NCI-H345 treated with DMSO at 0.1 percent for 48 hours (cell line): ENCODE measurements at regions not wholly inside any gene's neighbourhood (a gene's known extent, or its start where the extent isn't known, plus 50 kb on each side); places are given as distances from the start of the nearest gene placed in this dataset.
"Not testable (repeated sequence)": the region's sequence is repeated elsewhere in the genome, so short reads cannot be mapped to it uniquely, and the experiment has no call there.

Experiments used
- DNase-seq: peaks from one replicate; lab custom pipeline; 2025; ENCODE audit not compliant: unreplicated experiment; lab: John Stamatoyannopoulos, UW

GRCh38 chr1:83287391-83287790 lies 711.5 kb downstream of the TTLL7 start:
- not testable (repeated sequence) for DNase-seq

- DNase-seq, result not testable (repeated sequence)
Measured at GRCh38 chr1:83274656-83275055, 724.3 kb downstream of the TTLL7 start.

- DNase-seq, result not testable (repeated sequence)
Measured at GRCh38 chr1:83272484-83272883, 726.4 kb downstream of the TTLL7 start.

GRCh38 chr1:83271834-83272233 lies 727.1 kb downstream of the TTLL7 start:
- not testable (repeated sequence) for DNase-seq

- DNase-seq, result not testable (repeated sequence)
Measured at GRCh38 chr1:83270801-83271200, 728.1 kb downstream of the TTLL7 start.

- not testable (repeated sequence) for DNase-seq
Measured at GRCh38 chr1:83263808-83264207, 735.1 kb downstream of the TTLL7 start.

GRCh38 chr1:83251687-83252086 lies 747.2 kb downstream of the TTLL7 start:
- not testable (repeated sequence) for DNase-seq

GRCh38 chr1:83246780-83247179 lies 752.2 kb downstream of the TTLL7 start:
- DNase-seq, result peak; percentile 34

- DNase-seq, result not testable (repeated sequence)
Measured at GRCh38 chr1:83244832-83245231, 754.1 kb downstream of the TTLL7 start.

- not testable (repeated sequence) for DNase-seq
Measured at GRCh38 chr1:83239568-83239967, 759.4 kb downstream of the TTLL7 start.

- DNase-seq, result not testable (repeated sequence)
Measured at GRCh38 chr1:83238654-83239053, 760.3 kb downstream of the TTLL7 start.

- not testable (repeated sequence) for DNase-seq
Measured at GRCh38 chr1:83219788-83220187, 779.1 kb downstream of the TTLL7 start.

- DNase-seq, result not testable (repeated sequence)
Measured at GRCh38 chr1:83218036-83218716, 780.8 kb downstream of the TTLL7 start.

- not testable (repeated sequence) for DNase-seq
Measured at GRCh38 chr1:83214317-83214716, 784.6 kb downstream of the TTLL7 start.

- DNase-seq, result not testable (repeated sequence)
Measured at GRCh38 chr1:83213648-83214047, 785.3 kb downstream of the TTLL7 start.

GRCh38 chr1:83212033-83212432 lies 786.9 kb downstream of the TTLL7 start:
- DNase-seq, result not testable (repeated sequence)

- DNase-seq, result not testable (repeated sequence)
Measured at GRCh38 chr1:83208540-83208939, 790.4 kb downstream of the TTLL7 start.

- not testable (repeated sequence) for DNase-seq
Measured at GRCh38 chr1:83194610-83195009, 804.3 kb downstream of the TTLL7 start.

- DNase-seq, result not testable (repeated sequence)
Measured at GRCh38 chr1:83182033-83182728, 816.8 kb downstream of the TTLL7 start.

- DNase-seq, result not testable (repeated sequence)
Measured at GRCh38 chr1:83180621-83181020, 818.3 kb downstream of the TTLL7 start.

- not testable (repeated sequence) for DNase-seq
Measured at GRCh38 chr1:83167634-83168033, 831.3 kb downstream of the TTLL7 start.

GRCh38 chr1:83163879-83164475 lies 835.0 kb downstream of the TTLL7 start:
- DNase-seq, result not testable (repeated sequence)
